Neutrophil (primary cell): ENCODE measurements at regions not wholly inside any gene's neighbourhood (a gene's known extent, or its start where the extent isn't known, plus 50 kb on each side); places are given as distances from the start of the nearest gene placed in this dataset.
"Not testable (repeated sequence)": the region's sequence is repeated elsewhere in the genome, so short reads cannot be mapped to it uniquely, and the experiment has no call there.

Source experiments
- H3K27ac ChIP-seq: fragments of 200-600 bp; sonication (generic); 2 replicates; pipeline ENCODE4 v1.5.1; 2016; ENCODE audit warnings: mild to moderate bottlenecking, moderate library complexity
- H3K27me3 ChIP-seq: fragments of 200-600 bp; sonication (generic); 2 replicates; pipeline ENCODE4 v1.6.0; 2016; ENCODE audit warnings: mild to moderate bottlenecking
- H3K36me3 ChIP-seq: fragments of 200-600 bp; sonication (generic); 2 replicates; pipeline ENCODE4 v1.5.1; 2017
- H3K4me1 ChIP-seq, 2 experiments: fragments of 200-600 bp in 1 of 2; sonication (generic) in 1 of 2; 1 replicate in 1 of 2; 2 replicates in 1 of 2; pipeline versions ENCODE4 v1.5.1 to v1.6.1; 2013 to 2016; ENCODE audit warnings: low read depth in 1 of 2, low read length in 1 of 2, mild to moderate bottlenecking in 1 of 2, moderate library complexity in 1 of 2; ENCODE audit not compliant: control insufficient read depth in 1 of 2, insufficient read depth in 1 of 2
- H3K4me3 ChIP-seq, 2 experiments: fragments of 200-600 bp in 1 of 2; sonication (generic) in 1 of 2; 1 replicate in 1 of 2; 2 replicates in 1 of 2; pipeline ENCODE4 v1.5.1; 2013 to 2016; ENCODE audit warnings: low read depth in 1 of 2, low read length in 1 of 2, mild to moderate bottlenecking in 1 of 2, moderate library complexity in 1 of 2
- H3K9me3 ChIP-seq: fragments of 200-600 bp; sonication (generic); 2 replicates; pipeline ENCODE4 v1.5.1; 2016
- TF ChIP-seq, protein P1 (sequence below): fragments of 200-600 bp; sonication (generic); IDR thresholded peaks from 2 replicates; pipeline ENCODE4 v1.5.1; 2016; ENCODE audit warnings: antibody characterized with exemption

DNA sequence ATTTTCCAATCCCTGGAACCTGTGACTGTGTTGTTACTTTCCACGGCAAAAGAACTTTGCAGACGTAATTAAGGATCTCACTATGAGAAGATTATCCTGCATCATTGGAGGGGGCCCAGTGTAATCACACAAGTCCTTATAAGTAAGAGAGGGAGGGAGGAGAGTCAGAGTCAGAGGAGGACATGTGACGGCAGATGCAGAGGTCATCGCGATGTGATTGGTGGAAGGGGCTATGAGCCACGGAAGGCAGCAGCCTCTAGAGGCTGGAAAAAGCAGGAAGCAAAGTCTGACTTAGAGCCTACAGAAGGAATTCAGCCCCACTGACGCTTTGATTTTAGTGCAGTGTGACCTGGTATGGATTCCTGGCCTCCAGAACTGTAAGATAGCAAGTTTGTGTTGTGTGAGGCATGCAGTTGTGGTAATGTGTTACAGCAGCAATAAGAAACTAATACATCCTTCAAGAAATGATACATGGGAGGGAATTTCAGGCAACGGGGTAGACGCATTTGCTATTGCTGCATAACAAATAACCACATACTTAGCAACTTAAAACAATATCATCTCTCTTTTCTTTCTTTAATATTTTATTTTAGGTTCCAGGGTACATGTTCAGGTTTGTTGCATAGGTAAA, 112.7 kb upstream of the SERPINE2 start:
- TF ChIP-seq, protein P1, sequence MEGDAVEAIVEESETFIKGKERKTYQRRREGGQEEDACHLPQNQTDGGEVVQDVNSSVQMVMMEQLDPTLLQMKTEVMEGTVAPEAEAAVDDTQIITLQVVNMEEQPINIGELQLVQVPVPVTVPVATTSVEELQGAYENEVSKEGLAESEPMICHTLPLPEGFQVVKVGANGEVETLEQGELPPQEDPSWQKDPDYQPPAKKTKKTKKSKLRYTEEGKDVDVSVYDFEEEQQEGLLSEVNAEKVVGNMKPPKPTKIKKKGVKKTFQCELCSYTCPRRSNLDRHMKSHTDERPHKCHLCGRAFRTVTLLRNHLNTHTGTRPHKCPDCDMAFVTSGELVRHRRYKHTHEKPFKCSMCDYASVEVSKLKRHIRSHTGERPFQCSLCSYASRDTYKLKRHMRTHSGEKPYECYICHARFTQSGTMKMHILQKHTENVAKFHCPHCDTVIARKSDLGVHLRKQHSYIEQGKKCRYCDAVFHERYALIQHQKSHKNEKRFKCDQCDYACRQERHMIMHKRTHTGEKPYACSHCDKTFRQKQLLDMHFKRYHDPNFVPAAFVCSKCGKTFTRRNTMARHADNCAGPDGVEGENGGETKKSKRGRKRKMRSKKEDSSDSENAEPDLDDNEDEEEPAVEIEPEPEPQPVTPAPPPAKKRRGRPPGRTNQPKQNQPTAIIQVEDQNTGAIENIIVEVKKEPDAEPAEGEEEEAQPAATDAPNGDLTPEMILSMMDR, result no peak
- H3K27ac ChIP-seq, result no peak overlapping the region
- H3K9me3 ChIP-seq, result no peaks in the 10 kb centered on the region
- no peaks in the 10 kb centered on the region for H3K27me3 ChIP-seq
- no peaks in the 10 kb centered on the region for H3K4me1 ChIP-seq
- H3K4me3 ChIP-seq, result no peak overlapping the region
- H3K36me3 ChIP-seq, result no peaks in the 10 kb centered on the region

DNA sequence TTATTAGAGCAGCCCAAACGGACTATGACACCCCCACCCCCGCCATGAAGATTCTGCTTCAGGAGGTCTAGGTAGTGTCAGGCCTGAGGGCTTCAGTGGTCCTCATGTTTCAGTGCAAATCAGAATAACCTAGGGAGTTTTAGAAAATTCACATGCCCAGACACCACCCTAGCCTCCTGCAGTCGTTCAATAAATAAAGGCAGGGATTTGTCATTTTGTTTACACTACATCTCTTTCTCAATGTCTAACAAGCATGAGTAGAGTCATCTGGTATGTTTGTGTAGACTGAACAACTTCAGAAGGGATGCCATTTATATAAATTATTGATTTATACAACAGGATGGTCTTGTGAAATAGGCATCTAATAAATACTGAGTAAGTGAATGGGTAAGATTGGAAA, 112.1 kb upstream of the SERPINE2 start:
- TF ChIP-seq, protein P1, result no peak
- Histone ChIP-seq H3K4me1 (no peaks in the 10 kb centered on the region), H3K36me3 (no peaks in the 10 kb centered on the region), H3K27me3 (no peaks in the 10 kb centered on the region), H3K4me3 (no peak overlapping the region), H3K27ac (no peak overlapping the region), H3K9me3 (no peaks in the 10 kb centered on the region)

DNA sequence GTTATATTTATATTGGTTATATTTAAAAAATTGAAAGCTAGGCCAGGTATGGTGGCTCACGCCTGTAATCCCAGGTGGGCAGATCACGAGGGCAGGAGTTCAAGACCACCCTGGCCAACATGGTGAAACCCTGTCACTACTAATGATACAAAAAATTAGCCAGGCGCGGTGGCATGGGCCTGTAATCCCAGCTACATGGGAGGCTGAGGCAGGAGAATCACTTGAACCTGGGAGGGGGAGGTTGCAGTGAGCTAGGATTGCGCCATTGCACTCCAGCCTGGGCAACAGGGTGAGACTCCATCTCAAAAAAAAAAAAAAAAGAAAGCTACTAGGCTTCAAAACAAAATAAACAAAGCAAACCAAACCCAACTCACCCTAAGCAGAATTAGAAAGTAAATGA, 109.0 kb upstream of the SERPINE2 start:
- not testable (repeated sequence) for H3K4me3 ChIP-seq, H3K27me3 ChIP-seq, H3K36me3 ChIP-seq, H3K9me3 ChIP-seq, H3K27ac ChIP-seq, H3K4me1 ChIP-seq

DNA sequence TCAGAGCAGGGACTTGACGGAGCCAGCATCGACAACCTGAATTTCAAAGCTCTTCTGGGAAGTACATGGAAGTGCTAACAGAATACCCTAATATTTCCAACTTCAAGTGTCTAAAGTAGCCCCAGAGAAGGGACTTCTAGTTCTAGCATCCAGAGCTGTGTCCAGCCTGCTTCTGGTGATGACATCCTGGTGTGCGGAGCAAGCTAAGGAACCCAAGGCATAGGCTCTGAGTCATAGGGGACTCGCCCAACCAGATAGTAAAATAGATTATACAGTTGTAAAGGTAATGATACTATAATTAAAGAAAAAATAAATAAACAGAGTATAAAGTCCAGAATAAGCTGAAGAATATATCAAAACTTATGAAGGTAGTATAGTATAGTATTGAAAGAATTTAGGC, 108.1 kb upstream of the SERPINE2 start:
- no peaks in the 10 kb centered on the region for H3K4me1 ChIP-seq
- no peak overlapping the region for H3K4me3 ChIP-seq
- H3K9me3 ChIP-seq, result no peaks in the 10 kb centered on the region
- no peak overlapping the region for H3K27ac ChIP-seq
- no peaks in the 10 kb centered on the region for H3K36me3 ChIP-seq
- TF ChIP-seq, protein P1, result no peak
- no peaks in the 10 kb centered on the region for H3K27me3 ChIP-seq

DNA sequence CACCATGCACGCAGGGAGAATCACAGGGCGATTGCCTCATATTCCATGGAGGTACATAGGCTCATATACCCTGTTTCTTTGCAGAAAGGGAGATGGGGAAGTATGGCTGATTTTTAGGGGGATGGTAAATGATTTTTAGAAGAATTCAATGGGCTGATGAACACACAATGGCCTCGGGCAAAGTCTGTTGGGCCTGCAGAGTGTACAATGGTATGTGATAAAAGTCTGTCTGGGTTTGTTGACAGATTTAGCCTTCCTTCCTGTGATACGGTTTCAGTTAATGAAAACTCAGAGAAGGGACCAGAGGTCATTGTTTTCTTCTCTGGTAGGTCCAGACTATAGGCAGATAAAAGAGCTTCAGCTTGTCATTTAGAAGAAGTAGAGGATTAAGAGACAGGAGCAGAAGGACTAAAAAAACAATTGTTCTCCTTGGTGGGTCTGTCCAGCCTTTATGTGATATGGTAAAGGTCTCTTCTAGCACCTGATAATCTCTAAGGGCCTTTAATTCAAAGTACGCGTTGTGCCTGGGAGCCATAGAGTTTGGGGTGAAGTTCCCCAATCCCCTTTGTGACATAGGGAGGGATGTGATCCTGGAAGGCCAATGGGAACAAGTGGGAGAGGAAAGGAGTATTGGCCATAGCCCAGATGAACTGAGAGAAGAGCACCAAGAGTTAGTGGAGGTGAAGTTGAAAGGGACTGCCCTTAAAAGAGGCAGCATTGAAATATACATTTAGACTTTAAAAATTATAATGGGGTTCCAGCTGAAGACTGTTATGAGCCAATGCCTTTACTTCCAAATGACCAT, 107.5 kb upstream of the SERPINE2 start:
- H3K27ac ChIP-seq, result no peak overlapping the region
- H3K9me3 ChIP-seq, result no peaks in the 10 kb centered on the region
- TF ChIP-seq, protein P1, result no peak
- H3K36me3 ChIP-seq, result no peaks in the 10 kb centered on the region
- H3K4me3 ChIP-seq, result no peak overlapping the region
- no peaks in the 10 kb centered on the region for H3K27me3 ChIP-seq
- no peaks in the 10 kb centered on the region for H3K4me1 ChIP-seq

DNA sequence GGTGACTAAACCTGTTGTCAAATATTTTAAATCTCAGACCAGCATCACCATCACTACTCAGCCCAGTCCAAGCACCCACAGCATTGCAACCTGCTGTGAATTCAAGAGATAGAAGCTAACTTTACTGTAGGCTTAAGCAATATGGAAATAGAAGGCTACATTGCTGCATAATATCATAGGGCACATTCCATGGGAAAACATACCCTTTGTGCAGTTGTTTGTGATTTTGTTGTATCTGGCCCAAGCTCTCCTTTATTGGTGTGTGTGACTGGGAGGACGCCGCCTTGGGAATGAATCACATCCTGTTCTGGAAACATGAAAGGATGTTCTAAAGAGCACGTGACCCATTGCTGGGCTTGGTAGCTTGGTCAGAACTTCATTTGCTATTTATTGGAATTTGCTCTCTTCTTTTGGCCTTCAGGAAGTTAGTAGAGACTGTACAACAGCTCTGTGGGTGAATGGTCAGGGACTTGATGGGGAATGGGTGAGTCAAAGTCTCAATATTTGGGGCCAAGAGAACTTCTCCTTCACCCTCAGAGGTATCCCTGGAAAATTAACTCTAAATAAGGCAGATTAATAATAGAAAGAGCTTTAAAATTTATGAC, 106.8 kb upstream of the SERPINE2 start:
- Histone ChIP-seq H3K27ac (no peak overlapping the region), H3K36me3 (no peaks in the 10 kb centered on the region), H3K4me3 (no peak overlapping the region), H3K9me3 (no peaks in the 10 kb centered on the region), H3K4me1 (no peaks in the 10 kb centered on the region), H3K27me3 (no peaks in the 10 kb centered on the region)
- TF ChIP-seq, protein P1, result no peak
